HEK293 (cell line): ENCODE measurements at regions not wholly inside any gene's neighbourhood (a gene's known extent, or its start where the extent isn't known, plus 50 kb on each side); places are given as distances from the start of the nearest gene placed in this dataset.

Source experiments
- CTCF ChIA-PET: fragments of 350-600 bp; formaldehyde crosslinking; extraction: SDS; loops from one replicate; lab custom pipeline; 2021; ENCODE audit warnings: antibody characterized with exemption; lab: Yijun Ruan, JAX
- POLR2A ChIA-PET: fragments of 300-600 bp; formaldehyde crosslinking; extraction: SDS; loops from one replicate; lab custom pipeline; 2020; ENCODE audit warnings: antibody characterized with exemption, inconsistent platforms; lab: Yijun Ruan, JAX
- H3K27ac ChIP-seq: fragments of 200-500 bp; sonication (Bioruptor generic); 2 replicates; pipeline ENCODE4 v1.5.1; 2014; ENCODE audit warnings: low read depth, low read length, control low read depth, inconsistent platforms; ENCODE audit errors: extremely low read depth
- H3K36me3 ChIP-seq, 2 experiments: fragments of 200-500 bp in 1 of 2; sonication (Bioruptor generic) in 1 of 2; 1 replicate in 1 of 2; 2 replicates in 1 of 2; pipeline ENCODE4 v1.5.1; 2014 to 2017; ENCODE audit warnings: inconsistent platforms in 2 of 2, low read length in 2 of 2; ENCODE audit not compliant: control insufficient read depth in 2 of 2, insufficient read depth in 1 of 2
- H3K4me1 ChIP-seq: fragments of 200-500 bp; sonication (Bioruptor generic); 2 replicates; pipeline ENCODE4 v1.5.1; 2014; ENCODE audit warnings: mild to moderate bottlenecking, low read length, inconsistent platforms; ENCODE audit not compliant: control insufficient read depth, insufficient read depth
- H3K4me3 ChIP-seq: 2 replicates; pipeline ENCODE4 v1.5.1; 2011; ENCODE audit warnings: low read depth, mild to moderate bottlenecking, control low read depth, low read length, moderate library complexity
- H3K9me3 ChIP-seq: fragments of 200-500 bp; sonication (Bioruptor generic); 2 replicates; pipeline ENCODE4 v1.5.1; 2014; ENCODE audit warnings: low read depth, low read length, inconsistent platforms; ENCODE audit not compliant: control insufficient read depth, insufficient read depth
- GLI4 ChIP-seq: fragments of 450-650 bp; formaldehyde crosslinking; IDR thresholded peaks from 2 replicates; pipeline ENCODE4 v1.5.1; 2016; ENCODE audit warnings: missing biosample characterization, missing genetic modification characterization
- KLF16 ChIP-seq: fragments of 450-650 bp; formaldehyde crosslinking; IDR thresholded peaks from 2 replicates; pipeline ENCODE4 v1.5.1; 2017; ENCODE audit warnings: missing biosample characterization, missing genetic modification characterization
- KLF9 ChIP-seq: fragments of 450-650 bp; formaldehyde crosslinking; IDR thresholded peaks from 2 replicates; pipeline ENCODE4 v1.5.1; 2016; ENCODE audit warnings: missing biosample characterization, missing genetic modification characterization, low read depth
- YY2 ChIP-seq: fragments of 450-650 bp; formaldehyde crosslinking; IDR thresholded peaks from 2 replicates; pipeline ENCODE4 v1.5.1; 2016; ENCODE audit warnings: missing biosample characterization, missing genetic modification characterization
- ZBTB7A ChIP-seq: fragments of 450-650 bp; formaldehyde crosslinking; IDR thresholded peaks from 2 replicates; pipeline ENCODE4 v1.5.1; 2016; ENCODE audit warnings: low read depth, missing biosample characterization, missing genetic modification characterization
- ZBTB8A ChIP-seq: fragments of 450-650 bp; formaldehyde crosslinking; IDR thresholded peaks from 2 replicates; pipeline ENCODE4 v1.5.1; 2016; ENCODE audit warnings: missing biosample characterization, missing genetic modification characterization
- ZFP41 ChIP-seq: fragments of 450-650 bp; formaldehyde crosslinking; IDR thresholded peaks from 2 replicates; pipeline ENCODE4 v1.5.1; 2016; ENCODE audit warnings: missing biosample characterization, missing genetic modification characterization, borderline replicate concordance
- ZNF140 ChIP-seq: fragments of 450-650 bp; formaldehyde crosslinking; IDR thresholded peaks from 2 replicates; pipeline ENCODE4 v1.5.1; 2016; ENCODE audit warnings: missing biosample characterization, missing genetic modification characterization
- ZNF16 ChIP-seq: fragments of 450-650 bp; formaldehyde crosslinking; IDR thresholded peaks from 2 replicates; pipeline ENCODE4 v1.5.1; 2016; ENCODE audit warnings: low read depth, missing biosample characterization, missing genetic modification characterization
- ZNF174 ChIP-seq: fragments of 450-650 bp; formaldehyde crosslinking; IDR thresholded peaks from 2 replicates; pipeline ENCODE4 v1.5.0; 2017; ENCODE audit warnings: missing biosample characterization, mild to moderate bottlenecking, missing genetic modification characterization
- ZNF175 ChIP-seq: fragments of 450-650 bp; formaldehyde crosslinking; IDR thresholded peaks from 2 replicates; pipeline ENCODE4 v1.5.1; 2016; ENCODE audit warnings: missing biosample characterization, missing genetic modification characterization
- ZNF221 ChIP-seq: fragments of 450-650 bp; formaldehyde crosslinking; IDR thresholded peaks from 2 replicates; pipeline ENCODE4 v1.5.1; 2017; ENCODE audit warnings: missing biosample characterization, missing genetic modification characterization, borderline replicate concordance
- ZNF24 ChIP-seq: fragments of 450-650 bp; formaldehyde crosslinking; IDR thresholded peaks from 2 replicates; pipeline ENCODE4 v1.5.1; 2016; ENCODE audit warnings: missing biosample characterization, missing genetic modification characterization
- ZNF324 ChIP-seq: fragments of 450-650 bp; formaldehyde crosslinking; IDR thresholded peaks from 2 replicates; pipeline ENCODE4 v1.5.1; 2016; ENCODE audit warnings: missing biosample characterization, missing genetic modification characterization
- ZNF366 ChIP-seq: fragments of 450-650 bp; formaldehyde crosslinking; conservative IDR thresholded peaks from 2 replicates; pipeline ENCODE4 v1.5.1; 2016; ENCODE audit warnings: missing biosample characterization, missing genetic modification characterization
- ZNF404 ChIP-seq: fragments of 450-650 bp; formaldehyde crosslinking; IDR thresholded peaks from 2 replicates; pipeline ENCODE4 v1.5.1; 2017; ENCODE audit warnings: missing biosample characterization, missing genetic modification characterization
- ZNF416 ChIP-seq: fragments of 450-650 bp; formaldehyde crosslinking; IDR thresholded peaks from 2 replicates; pipeline ENCODE4 v1.5.1; 2016; ENCODE audit warnings: missing biosample characterization, missing genetic modification characterization
- ZNF514 ChIP-seq: fragments of 450-650 bp; formaldehyde crosslinking; IDR thresholded peaks from 2 replicates; pipeline ENCODE4 v1.5.1; 2016; ENCODE audit warnings: missing biosample characterization, missing genetic modification characterization
- ZNF529 ChIP-seq: fragments of 450-650 bp; formaldehyde crosslinking; IDR thresholded peaks from 2 replicates; pipeline ENCODE4 v1.5.1; 2017; ENCODE audit warnings: missing genetic modification characterization, missing biosample characterization; ENCODE audit not compliant: insufficient replicate concordance
- ZNF561 ChIP-seq: fragments of 450-650 bp; IDR thresholded peaks from 2 replicates; pipeline ENCODE4 v1.5.1; 2018; ENCODE audit warnings: missing biosample characterization, missing genetic modification characterization, borderline replicate concordance
- ZNF626 ChIP-seq: fragments of 450-650 bp; sonication (Bioruptor Pico); formaldehyde crosslinking; IDR thresholded peaks from 2 replicates; pipeline ENCODE4 v1.5.1; 2018; ENCODE audit warnings: missing biosample characterization, missing genetic modification characterization, inconsistent platforms
- ZNF629 ChIP-seq: fragments of 450-650 bp; formaldehyde crosslinking; IDR thresholded peaks from 2 replicates; pipeline ENCODE4 v1.5.1; 2017; ENCODE audit warnings: missing biosample characterization, missing genetic modification characterization
- ZNF654 ChIP-seq: fragments of 450-650 bp; formaldehyde crosslinking; IDR thresholded peaks from 2 replicates; pipeline ENCODE4 v1.5.1; 2016; ENCODE audit warnings: low read depth, missing biosample characterization, missing genetic modification characterization
- ZNF830 ChIP-seq: fragments of 450-650 bp; IDR thresholded peaks from 2 replicates; pipeline ENCODE4 v1.5.0; 2018; ENCODE audit warnings: missing biosample characterization, missing genetic modification characterization, low read depth, mild to moderate bottlenecking, moderate library complexity
- ZNF843 ChIP-seq: fragments of 450-650 bp; formaldehyde crosslinking; IDR thresholded peaks from 2 replicates; pipeline ENCODE4 v1.5.1; 2016; ENCODE audit warnings: missing biosample characterization, missing genetic modification characterization
- TF ChIP-seq, protein P1 (sequence below): sonication (generic); formaldehyde crosslinking; IDR thresholded peaks from 2 replicates; pipeline ENCODE4 v1.8.1; 2022; ENCODE audit warnings: mild to moderate bottlenecking, moderate library complexity, missing genetic modification reagents
- TF ChIP-seq, protein P2 (sequence below): fragments of 450-650 bp; formaldehyde crosslinking; IDR thresholded peaks from 2 replicates; pipeline ENCODE4 v1.5.1; 2016; ENCODE audit warnings: missing biosample characterization, missing genetic modification characterization
- TF ChIP-seq, protein P3 (sequence below): fragments of 450-650 bp; formaldehyde crosslinking; IDR thresholded peaks from 2 replicates; pipeline ENCODE4 v1.5.1; 2016; ENCODE audit warnings: missing biosample characterization, missing genetic modification characterization
- TF ChIP-seq, protein P4 (sequence below): fragments of 450-650 bp; formaldehyde crosslinking; IDR thresholded peaks from 2 replicates; pipeline ENCODE4 v1.5.1; 2016; ENCODE audit warnings: missing biosample characterization, missing genetic modification characterization, low read depth

DNA sequence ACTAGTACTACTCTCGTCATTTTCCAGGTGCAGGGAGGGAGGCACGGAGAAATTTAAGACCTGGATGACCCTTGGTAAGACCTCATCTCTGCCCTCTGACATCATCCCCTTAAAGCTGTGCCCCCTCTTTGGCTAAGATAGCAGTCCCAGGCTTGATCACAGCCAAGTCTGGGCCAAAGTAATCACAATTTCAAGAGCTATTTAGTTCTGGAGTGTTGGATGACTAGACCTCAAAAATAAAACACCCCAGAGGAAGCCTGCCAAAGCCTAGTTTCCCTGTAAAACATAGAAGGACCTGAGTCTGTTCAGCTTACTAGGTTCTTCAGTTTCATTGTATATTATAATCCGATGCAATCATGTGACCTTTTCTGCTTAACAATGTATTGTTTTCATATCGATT is 144.6 kb upstream of the ARHGEF9 start (continued):
- TF ChIP-seq ZNF654 (tag by site-specific recombination) = no peak
- no peak for TF ChIP-seq ZNF626 (tag by site-specific recombination)
- no peak for TF ChIP-seq ZNF140 (tag by site-specific recombination)
- no peak for TF ChIP-seq ZNF529 (tag by site-specific recombination)
- no peak for TF ChIP-seq ZNF843 (tag by site-specific recombination)
- TF ChIP-seq ZNF514 = no peak
- no peak for TF ChIP-seq KLF9 (tag by site-specific recombination)
- TF ChIP-seq ZNF416 (tag by site-specific recombination) = no peak

DNA sequence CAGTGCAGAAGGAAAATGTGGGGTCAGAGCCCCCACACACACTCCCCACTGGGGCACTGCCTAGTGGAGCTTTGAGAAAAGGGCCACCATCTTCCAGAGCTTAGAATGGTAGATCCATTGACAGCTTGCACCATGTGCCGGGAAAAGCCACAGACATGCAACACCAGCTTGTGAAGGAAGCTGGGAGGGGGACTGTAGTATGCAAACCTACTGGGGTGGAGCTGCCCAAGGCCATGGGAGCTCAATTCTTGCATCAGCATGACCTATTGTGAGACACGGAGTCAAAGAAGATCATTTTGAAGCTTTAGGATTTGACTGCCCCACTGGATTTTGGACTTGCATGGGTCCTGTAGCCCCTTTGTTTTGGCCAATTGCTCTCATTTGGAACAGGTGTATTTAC is 142.8 kb upstream of the ARHGEF9 start:
- Histone ChIP-seq H3K4me1 (no peaks in the 10 kb centered on the region), H3K36me3 (no peaks in the 10 kb centered on the region), H3K4me3 (no peak overlapping the region), H3K27ac (no peak overlapping the region), H3K9me3 (no peaks in the 10 kb centered on the region; the same call in 1 of the 2 replicates)
- ChIA-PET CTCF (interaction anchor here (0.6 kb wide), 1 partner anchor 10 kb away, joined by 3 read pairs; no protein-coding TSS in a partner anchor), POLR2A (no interaction called here)
- no peak for TF ChIP-seq ZBTB7A (tag by site-specific recombination)
- no peak for TF ChIP-seq ZNF404 (tag by site-specific recombination)
- no peak for TF ChIP-seq ZNF174 (tag by site-specific recombination)
- TF ChIP-seq ZNF561 (tag by site-specific recombination) = no peak
- TF ChIP-seq, all 188 proteins: peak for 0

DNA sequence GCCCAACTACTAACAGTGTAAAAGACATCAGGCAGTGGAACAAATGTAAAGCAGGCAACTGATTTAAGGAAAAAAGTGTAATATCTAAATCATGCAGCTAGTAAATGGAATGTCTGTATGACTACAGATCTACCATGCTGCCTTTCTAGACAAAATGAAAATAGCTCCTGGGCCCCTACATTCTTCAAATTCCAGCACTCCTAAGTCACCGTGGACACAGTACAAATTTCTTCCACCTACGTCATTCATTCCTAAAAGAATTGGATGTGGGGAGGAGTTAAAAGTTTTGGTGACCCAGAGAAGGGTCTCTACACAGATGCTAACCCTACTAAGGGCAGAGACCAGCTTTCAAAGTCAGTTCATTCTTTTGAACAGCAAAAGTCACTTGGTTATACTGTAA is 137.2 kb upstream of the ARHGEF9 start:
- CTCF ChIA-PET = interaction anchor here (0.8 kb wide), 1 partner anchor 9 kb away, joined by 3 read pairs; no protein-coding TSS in a partner anchor

More for the DNA sequence above, 137.2 kb upstream of the ARHGEF9 start:
- Histone ChIP-seq H3K27ac (no peak overlapping the region), H3K36me3 (no peaks in the 10 kb centered on the region), H3K4me1 (no peaks in the 10 kb centered on the region), H3K4me3 (no peak overlapping the region), H3K9me3 (no peaks in the 10 kb centered on the region; the same call in 1 of the 2 replicates)
- POLR2A ChIA-PET = no interaction called here
- TF ChIP-seq ZNF404 (tag by site-specific recombination) = no peak
- TF ChIP-seq, protein P1, sequence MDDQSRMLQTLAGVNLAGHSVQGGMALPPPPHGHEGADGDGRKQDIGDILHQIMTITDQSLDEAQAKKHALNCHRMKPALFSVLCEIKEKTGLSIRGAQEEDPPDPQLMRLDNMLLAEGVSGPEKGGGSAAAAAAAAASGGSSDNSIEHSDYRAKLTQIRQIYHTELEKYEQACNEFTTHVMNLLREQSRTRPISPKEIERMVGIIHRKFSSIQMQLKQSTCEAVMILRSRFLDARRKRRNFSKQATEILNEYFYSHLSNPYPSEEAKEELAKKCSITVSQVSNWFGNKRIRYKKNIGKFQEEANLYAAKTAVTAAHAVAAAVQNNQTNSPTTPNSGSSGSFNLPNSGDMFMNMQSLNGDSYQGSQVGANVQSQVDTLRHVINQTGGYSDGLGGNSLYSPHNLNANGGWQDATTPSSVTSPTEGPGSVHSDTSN = no peak
- TF ChIP-seq ZNF175 = no peak
- no peak for TF ChIP-seq ZNF324
- no peak for TF ChIP-seq ZNF221
- no peak for TF ChIP-seq YY2 (tag by site-specific recombination)
- no peak for TF ChIP-seq GLI4 (tag by site-specific recombination)
- no peak for TF ChIP-seq ZNF830 (tag by site-specific recombination)
- TF ChIP-seq ZBTB8A (tag by site-specific recombination) = no peak
- TF ChIP-seq, protein P2, sequence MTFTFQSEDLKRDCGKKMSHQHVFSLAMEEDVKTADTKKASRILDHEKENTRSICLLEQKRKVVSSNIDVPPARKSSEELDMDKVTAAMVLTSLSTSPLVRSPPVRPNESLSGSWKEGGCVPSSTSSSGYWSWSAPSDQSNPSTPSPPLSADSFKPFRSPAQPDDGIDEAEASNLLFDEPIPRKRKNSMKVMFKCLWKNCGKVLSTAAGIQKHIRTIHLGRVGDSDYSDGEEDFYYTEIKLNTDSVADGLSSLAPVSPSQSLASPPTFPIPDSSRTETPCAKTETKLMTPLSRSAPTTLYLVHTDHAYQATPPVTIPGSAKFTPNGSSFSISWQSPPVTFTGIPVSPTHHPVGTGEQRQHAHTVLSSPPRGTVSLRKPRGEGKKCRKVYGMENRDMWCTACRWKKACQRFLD = no peak
- no peak for TF ChIP-seq ZFP41 (tag by site-specific recombination)
- no peak for TF ChIP-seq KLF16 (tag by site-specific recombination)
- no peak for TF ChIP-seq ZNF629 (tag by site-specific recombination)
- no peak for TF ChIP-seq ZNF24
- no peak for TF ChIP-seq ZNF366 (tag by site-specific recombination)
- no peak for TF ChIP-seq ZNF16 (tag by site-specific recombination)
- TF ChIP-seq, protein P3, sequence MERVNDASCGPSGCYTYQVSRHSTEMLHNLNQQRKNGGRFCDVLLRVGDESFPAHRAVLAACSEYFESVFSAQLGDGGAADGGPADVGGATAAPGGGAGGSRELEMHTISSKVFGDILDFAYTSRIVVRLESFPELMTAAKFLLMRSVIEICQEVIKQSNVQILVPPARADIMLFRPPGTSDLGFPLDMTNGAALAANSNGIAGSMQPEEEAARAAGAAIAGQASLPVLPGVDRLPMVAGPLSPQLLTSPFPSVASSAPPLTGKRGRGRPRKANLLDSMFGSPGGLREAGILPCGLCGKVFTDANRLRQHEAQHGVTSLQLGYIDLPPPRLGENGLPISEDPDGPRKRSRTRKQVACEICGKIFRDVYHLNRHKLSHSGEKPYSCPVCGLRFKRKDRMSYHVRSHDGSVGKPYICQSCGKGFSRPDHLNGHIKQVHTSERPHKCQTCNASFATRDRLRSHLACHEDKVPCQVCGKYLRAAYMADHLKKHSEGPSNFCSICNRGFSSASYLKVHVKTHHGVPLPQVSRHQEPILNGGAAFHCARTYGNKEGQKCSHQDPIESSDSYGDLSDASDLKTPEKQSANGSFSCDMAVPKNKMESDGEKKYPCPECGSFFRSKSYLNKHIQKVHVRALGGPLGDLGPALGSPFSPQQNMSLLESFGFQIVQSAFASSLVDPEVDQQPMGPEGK = no peak
- TF ChIP-seq, protein P4, sequence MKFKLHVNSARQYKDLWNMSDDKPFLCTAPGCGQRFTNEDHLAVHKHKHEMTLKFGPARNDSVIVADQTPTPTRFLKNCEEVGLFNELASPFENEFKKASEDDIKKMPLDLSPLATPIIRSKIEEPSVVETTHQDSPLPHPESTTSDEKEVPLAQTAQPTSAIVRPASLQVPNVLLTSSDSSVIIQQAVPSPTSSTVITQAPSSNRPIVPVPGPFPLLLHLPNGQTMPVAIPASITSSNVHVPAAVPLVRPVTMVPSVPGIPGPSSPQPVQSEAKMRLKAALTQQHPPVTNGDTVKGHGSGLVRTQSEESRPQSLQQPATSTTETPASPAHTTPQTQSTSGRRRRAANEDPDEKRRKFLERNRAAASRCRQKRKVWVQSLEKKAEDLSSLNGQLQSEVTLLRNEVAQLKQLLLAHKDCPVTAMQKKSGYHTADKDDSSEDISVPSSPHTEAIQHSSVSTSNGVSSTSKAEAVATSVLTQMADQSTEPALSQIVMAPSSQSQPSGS (tag by site-specific recombination) = no peak
